LHCN-M2 (cell line): ENCODE measurements at regions not wholly inside any gene's neighbourhood (a gene's known extent, or its start where the extent isn't known, plus 50 kb on each side); places are given as distances from the start of the nearest gene placed in this dataset.

Source experiments
- DNase-seq: peaks from one replicate; pipeline ENCODE4 v3.0.0-alpha.2; 2012; ENCODE audit warnings: low read depth

GRCh38 chr18:67380867-67381266, 135.7 kb downstream of the DSEL start:
- DNase-seq: no peak

DNA sequence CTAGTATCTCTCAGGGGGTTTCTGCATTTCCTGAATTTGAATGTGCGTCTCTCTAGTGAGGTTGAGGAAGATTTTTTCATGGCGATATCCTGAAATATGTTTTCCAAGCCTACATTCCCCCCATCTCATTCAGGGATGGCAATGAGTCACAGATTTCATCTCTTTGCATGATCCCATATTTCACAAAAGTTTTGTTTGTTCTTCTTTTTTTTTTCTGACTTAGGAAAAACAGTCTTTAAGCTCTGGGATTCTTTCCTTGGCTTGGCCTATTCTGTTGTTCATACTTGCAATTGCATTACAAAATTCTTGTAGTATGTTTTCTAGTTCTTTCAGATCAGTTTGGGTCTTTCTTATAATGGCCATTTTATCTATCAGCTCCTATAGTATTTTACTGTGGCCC, 136.5 kb downstream of the DSEL start:
- DNase-seq: no peak

DNA sequence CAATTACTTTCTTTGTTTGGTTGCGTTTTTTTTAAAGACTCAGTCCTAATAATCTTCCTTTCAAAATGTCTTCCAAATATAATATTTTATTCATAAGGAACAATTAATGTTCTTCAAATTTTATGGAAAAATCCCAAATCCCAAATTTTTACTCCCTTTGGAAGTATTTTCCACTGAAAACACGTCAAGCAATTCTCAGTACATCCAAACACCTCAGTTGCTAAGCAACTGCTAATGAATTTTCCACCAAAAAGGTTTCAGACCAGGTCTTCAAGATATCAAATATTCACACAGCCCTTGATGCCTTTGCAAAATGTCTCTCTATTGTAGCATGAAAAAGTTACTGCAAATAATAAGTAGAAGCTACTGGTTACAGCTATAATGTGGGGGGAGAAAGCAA, 140.1 kb downstream of the DSEL start:
- no peak for DNase-seq

GRCh38 chr18:67373636-67374035, 142.9 kb downstream of the DSEL start:
- DNase-seq: no peak

- DNase-seq: no peak
Measured at GRCh38 chr18:67367540-67367939, 149.0 kb downstream of the DSEL start.

- DNase-seq: peak; percentile 59
Measured at GRCh38 chr18:67363694-67364093, 152.8 kb downstream of the DSEL start.

- DNase-seq: peak; percentile 90
Measured at GRCh38 chr18:67362906-67363305, 153.6 kb downstream of the DSEL start.

GRCh38 chr18:67359873-67360838, 156.4 kb downstream of the DSEL start:
- DNase-seq: peak; percentile 99

DNA sequence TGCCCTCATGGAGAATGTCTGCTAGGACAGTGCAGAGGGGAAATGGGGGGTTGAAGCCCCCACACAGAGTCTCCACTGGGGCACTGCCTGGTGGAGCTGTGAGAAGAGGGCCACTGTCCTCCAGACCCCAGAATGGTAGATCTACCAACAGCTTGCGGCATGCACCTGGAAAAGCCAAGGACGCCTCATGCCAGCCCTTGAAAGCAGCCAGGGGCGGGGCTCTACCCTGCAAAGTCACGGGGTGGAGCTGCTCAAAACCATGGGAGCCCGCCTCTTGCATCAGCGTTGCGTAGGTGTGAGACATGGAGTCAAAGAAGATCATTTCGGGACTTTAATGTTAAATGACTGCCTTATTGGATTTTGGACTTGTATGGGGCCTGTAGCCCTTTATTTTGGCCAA, 157.6 kb downstream of the DSEL start:
- DNase-seq: no peak

- DNase-seq: no peak
Measured at GRCh38 chr18:67354692-67355091, 161.8 kb downstream of the DSEL start.

DNA sequence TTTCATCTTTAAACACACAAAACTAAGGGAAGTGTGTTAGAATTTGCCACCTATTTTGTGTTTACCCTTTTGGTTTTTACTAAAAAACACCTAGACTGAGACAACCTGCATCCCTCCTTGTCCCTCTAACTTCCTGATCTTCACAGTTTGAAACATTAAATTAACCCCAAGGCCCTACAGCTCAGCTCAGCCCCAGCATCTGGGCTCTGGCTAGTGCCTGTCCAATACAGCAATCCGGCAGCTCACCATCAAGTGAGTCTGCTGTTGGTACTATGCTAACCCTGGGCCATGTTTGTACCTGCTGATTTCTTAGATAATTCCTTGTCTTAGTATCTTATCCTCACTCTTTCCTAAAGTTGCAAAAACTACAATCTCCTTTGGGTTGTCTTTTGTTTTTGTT, 162.4 kb downstream of the DSEL start:
- no peak for DNase-seq

- no peak for DNase-seq
Measured at GRCh38 chr18:67347438-67347837, 169.1 kb downstream of the DSEL start.

DNA sequence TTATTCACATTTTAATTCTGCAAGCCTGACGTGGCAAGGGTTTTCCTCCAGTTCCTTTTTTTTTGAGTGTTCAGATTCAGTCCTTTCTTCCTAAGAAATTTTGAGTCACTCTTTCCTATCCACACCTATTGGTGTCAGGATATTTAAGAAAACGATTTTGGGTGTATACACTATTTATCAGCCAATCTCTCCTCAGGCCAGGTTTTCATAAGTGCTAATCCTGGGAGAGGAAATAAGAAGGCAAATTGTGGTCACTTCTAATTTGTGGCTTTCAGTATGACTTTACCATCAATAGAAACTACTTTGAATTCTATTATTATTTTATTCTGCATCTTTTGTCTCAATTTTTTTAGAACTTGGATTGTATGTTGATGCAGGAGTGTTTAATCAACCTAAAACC, 174.4 kb downstream of the DSEL start:
- no peak for DNase-seq

DNA sequence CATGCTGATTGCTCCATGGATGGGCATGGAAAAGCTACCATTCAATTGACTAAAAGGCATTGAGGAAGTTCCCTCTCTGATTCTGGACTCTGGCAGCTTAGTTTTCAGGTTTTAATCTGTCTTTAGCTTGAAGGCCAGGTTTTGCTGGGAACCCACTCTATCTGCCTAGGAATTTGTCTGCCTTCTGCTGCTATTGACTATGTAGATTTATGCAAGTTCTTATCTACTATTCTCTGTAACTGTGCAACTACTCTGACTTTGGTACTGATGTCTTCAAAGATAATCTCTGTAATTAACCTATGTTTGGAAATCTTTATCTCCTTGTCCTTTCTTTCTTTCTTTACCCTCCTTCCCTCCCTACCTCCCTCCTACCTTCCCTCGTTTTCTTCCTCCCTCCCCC, 178.8 kb downstream of the DSEL start:
- no peak for DNase-seq

DNA sequence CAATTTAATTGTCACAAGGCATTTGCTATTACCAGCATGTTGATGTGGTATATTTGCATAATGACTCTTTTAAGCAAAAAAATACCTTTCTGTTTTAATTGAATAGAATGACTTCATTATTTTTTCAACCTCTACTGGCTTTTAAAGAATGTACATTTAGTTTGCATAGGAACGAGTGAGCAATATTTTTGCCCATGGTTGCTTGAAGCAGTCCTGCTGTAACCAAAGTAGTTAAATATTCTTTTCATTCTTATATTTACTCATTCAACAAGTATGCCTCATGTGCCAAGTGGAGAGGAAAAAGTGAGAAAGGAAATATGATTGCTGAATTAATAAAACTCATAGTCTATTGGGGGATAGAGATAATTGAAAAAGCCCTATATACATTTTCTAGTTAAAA, 184.7 kb downstream of the DSEL start:
- no peak for DNase-seq

- no peak for DNase-seq
Measured at GRCh38 chr18:67319109-67319508, 197.4 kb downstream of the DSEL start.

DNA sequence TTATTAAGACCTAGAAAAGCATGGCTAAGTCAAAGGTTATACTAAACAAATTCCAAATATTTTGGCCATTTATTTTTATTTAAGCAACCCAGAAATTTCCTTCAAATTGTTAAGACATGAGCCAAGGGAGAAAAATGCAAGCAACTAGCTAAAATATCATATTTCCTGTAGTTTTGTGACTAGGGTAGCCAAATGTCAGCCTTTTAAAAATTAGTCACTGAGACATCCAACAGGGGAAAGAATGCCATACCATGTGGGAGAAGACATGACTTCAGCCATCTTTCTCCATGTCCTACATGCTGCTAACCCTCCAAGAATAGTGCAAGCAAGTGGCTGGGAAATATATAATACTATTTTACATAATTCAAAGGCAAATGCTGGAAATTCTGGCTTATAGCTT, 197.9 kb downstream of the DSEL start:
- peak; percentile 73 for DNase-seq

DNA sequence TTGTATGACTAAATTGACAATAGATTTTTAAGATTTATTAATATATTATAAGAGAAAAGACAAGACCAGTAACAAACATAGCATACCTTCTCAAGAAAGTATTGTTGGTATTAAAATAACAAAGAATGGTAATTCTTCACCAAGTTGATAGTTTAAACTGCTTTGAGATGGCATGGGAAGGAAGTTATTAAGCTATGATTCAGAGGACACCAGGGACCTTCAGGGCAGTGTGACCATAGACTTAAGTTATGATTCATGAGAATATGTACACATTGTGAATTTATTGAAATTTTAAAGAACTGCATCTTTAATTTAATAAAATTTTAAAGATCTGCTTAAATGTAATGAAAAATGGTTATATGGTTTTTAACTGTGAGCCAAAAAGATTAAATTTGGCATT, 205.7 kb downstream of the DSEL start:
- DNase-seq: peak; percentile 93

GRCh38 chr18:67308819-67309218, 207.7 kb downstream of the DSEL start:
- DNase-seq: peak; percentile 85

DNA sequence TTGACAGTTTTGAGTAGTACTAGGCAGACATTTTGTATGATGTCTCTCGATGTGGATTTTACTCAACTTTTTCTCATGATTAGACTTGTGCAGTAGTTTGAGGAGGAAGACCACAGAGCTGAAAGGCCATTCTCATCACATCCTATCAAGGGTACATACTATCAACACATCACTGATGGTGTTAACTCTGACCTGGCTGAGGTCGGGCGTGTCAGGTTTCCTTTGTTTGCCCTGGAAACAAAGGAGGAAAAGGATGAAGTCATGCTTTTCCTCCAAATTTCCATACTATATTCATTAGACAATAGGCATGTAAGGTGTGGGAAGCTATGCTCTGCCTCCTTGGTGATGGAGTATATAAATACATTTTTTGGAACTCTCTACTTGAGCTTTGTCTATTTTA, 211.1 kb downstream of the DSEL start:
- DNase-seq: no peak

DNA sequence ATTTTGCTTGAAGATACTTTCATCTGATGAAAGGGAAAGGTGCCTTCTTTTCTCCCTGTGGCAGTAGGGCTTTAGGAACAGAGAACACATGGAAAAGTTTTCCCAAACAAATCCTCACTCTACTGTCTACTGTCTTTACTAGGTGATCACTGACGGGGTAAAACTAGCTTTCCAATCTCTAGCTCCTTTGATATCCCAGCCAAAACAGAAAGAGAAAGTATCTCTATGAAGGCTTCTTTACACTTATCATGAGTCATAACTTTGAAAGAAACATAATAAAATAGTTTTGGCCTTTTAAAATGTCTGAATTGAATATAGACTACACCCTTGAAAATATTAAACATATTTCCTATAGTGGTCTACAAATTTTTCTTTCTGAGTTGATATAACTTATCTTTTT, 214.5 kb downstream of the DSEL start:
- peak; percentile 60 for DNase-seq

DNA sequence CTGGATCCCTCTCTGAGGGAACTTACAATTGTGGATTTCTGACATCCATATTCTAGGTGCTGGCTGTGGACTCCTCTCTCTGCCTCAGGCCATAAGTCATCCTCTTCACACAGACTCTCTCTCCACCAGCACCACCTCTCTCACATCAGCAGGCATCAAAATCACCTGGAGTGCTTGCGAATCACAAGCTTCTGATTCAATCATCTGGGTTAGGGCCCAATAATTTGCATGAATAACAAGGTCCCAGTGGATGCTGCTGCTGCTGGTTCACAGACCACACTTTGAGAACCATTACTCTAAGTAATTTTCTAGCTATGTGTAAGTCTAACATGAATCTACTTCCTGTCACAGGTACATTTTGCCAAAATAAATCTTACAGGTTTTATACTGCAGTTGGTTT, 214.9 kb downstream of the DSEL start:
- DNase-seq: peak; percentile 43

DNA sequence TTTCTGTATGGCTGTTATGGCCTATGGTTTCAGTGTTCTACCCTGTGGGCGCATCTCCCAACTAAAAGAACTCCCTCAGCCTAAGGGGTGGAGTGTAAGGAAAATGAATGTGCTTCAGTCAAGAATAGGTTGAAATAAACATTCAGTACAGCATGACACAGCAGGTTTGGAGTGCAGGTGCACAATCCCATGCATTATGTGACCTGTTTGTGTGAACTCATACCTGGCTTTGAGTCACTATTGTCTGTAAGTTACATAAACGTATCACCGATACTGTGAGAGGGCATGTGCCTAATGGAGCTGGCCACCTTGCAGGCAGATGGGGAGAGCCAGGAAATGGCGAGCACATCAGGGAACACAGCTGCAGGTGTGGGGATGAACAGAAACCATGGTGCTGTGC, 216.0 kb downstream of the DSEL start:
- peak; percentile 58 for DNase-seq

DNA sequence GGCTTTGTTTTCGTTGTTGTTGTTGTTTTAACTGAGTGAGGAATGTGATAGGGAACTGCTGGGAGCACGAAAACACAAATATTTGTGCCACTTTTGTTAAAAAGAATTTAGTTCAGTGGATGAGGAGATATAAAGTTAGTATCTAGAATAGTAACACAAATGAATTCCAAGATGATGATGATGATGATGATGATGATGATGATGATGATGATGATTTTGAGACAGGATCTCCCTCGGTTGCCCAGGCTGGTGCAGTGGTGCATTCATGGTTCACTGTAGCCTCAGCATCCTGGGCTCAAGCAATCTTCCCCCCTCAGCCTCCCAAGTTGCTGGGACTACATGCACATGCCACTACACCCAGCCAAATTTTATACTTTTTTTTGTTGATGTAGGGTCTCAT, 223.7 kb downstream of the DSEL start:
- no peak for DNase-seq
